Endothelial cell of umbilical vein (primary cell): ENCODE measurements at regions not wholly inside any gene's neighbourhood (a gene's known extent, or its start where the extent isn't known, plus 50 kb on each side); places are given as distances from the start of the nearest gene placed in this dataset.

Source experiments
- BruUV-seq: library from RNA; stranded (reverse); fragments of 400-500 nt; replicated peaks from 2 replicates; lab custom pipeline; 2021; lab: Mats Ljungman, UMichigan
- CTCF ChIA-PET: fragments of 300-600, 350-600 bp; sonication (Branson Sonifier 250); formaldehyde crosslinking; loops from one replicate; lab custom pipeline; 2021; ENCODE audit warnings: antibody characterized with exemption, inconsistent platforms; lab: Charles Lee
- POLR2A ChIA-PET: fragments of 300-600, 350-600 bp; sonication (Branson Sonifier 250); formaldehyde crosslinking; loops from one replicate; lab custom pipeline; 2021; ENCODE audit warnings: antibody characterized with exemption, inconsistent platforms; lab: Charles Lee
- DNase-seq: peaks from one replicate; pipeline ENCODE4 v3.0.0-alpha.2; 2011; ENCODE audit warnings: low read depth, low spot score
- FAIRE-seq: peaks from 2 replicates; lab custom pipeline; 2011; peaks lifted over from hg19 to GRCh38; lab: Jason Lieb, UNC
- H2AFZ ChIP-seq: 2 replicates; pipeline ENCODE4 v1.6.0; 2012; ENCODE audit warnings: low read depth, low read length, control low read depth, inconsistent platforms
- H3K27ac ChIP-seq: 2 replicates; pipeline ENCODE4 v1.5.1; 2011; ENCODE audit warnings: low read depth, mild to moderate bottlenecking, control low read depth, low read length, moderate library complexity; ENCODE audit not compliant: insufficient read depth
- H3K27me3 ChIP-seq, 2 experiments: 2 replicates each; pipeline versions ENCODE4 v1.6.0 to v1.6.1; 2011; ENCODE audit warnings: low read length in 2 of 2, mixed read lengths in 1 of 2; ENCODE audit not compliant: control insufficient read depth in 2 of 2, insufficient read depth in 2 of 2
- H3K36me3 ChIP-seq, 2 experiments: 2 replicates in 1 of 2; 3 replicates in 1 of 2; pipeline ENCODE4 v1.5.1; 2011; ENCODE audit warnings: low read length in 2 of 2, mild to moderate bottlenecking in 1 of 2, moderate library complexity in 1 of 2; ENCODE audit not compliant: control insufficient read depth in 2 of 2, insufficient read depth in 2 of 2; ENCODE audit errors: extremely low read depth in 1 of 2
- H3K4me1 ChIP-seq: 3 replicates; pipeline ENCODE4 v1.5.1; 2011; ENCODE audit warnings: mild to moderate bottlenecking, low read length; ENCODE audit not compliant: control insufficient read depth, insufficient read depth; ENCODE audit errors: extremely low read depth
- H3K4me2 ChIP-seq: 2 replicates; pipeline ENCODE4 v1.6.1; 2011; ENCODE audit warnings: low read length, control low read depth, mixed read lengths; ENCODE audit not compliant: insufficient read depth
- H3K4me3 ChIP-seq, 3 experiments: fragments of 200-600 bp in 1 of 3; sonication (generic), shearing (Covaris generic) in 1 of 3; replicated peaks in 1 of 3; 2 replicates each; pipeline ENCODE4 v1.5.1; 2011 to 2016; ENCODE audit warnings: control low read depth in 3 of 3, low read length in 3 of 3, mild to moderate bottlenecking in 2 of 3, inconsistent platforms in 1 of 3, low read depth in 1 of 3, moderate library complexity in 1 of 3; ENCODE audit not compliant: insufficient read depth in 1 of 3
- H3K79me2 ChIP-seq: 2 replicates; pipeline ENCODE4 v1.6.0; 2012; ENCODE audit warnings: low read length, inconsistent platforms; ENCODE audit not compliant: control insufficient read depth, insufficient read depth
- H3K9ac ChIP-seq: replicated peaks from 2 replicates; pipeline ENCODE3; 2011; ENCODE audit warnings: low read length, control low read depth; ENCODE audit not compliant: insufficient read depth; ENCODE audit errors: extremely low read depth
- H3K9me1 ChIP-seq: replicated peaks from 3 replicates; pipeline ENCODE4 v1.6.0; 2011; ENCODE audit warnings: mild to moderate bottlenecking, low read length; ENCODE audit not compliant: control insufficient read depth, insufficient read depth; ENCODE audit errors: extremely low read depth
- H3K9me3 ChIP-seq: replicated peaks from 2 replicates; pipeline ENCODE4 v1.5.1; 2012; ENCODE audit warnings: low read length, inconsistent platforms; ENCODE audit not compliant: control insufficient read depth, insufficient read depth
- H4K20me1 ChIP-seq: replicated peaks from 2 replicates; pipeline ENCODE3; 2011; ENCODE audit warnings: mild to moderate bottlenecking, low read length; ENCODE audit not compliant: control insufficient read depth, insufficient read depth; ENCODE audit errors: extremely low read depth
- EZH2 ChIP-seq: IDR thresholded peaks from 2 replicates; pipeline ENCODE4 v1.6.1; 2012; ENCODE audit warnings: borderline replicate concordance, low read depth, mild to moderate bottlenecking, moderate library complexity, low read length, inconsistent platforms; ENCODE audit not compliant: severe bottlenecking
- FOS ChIP-seq: IDR thresholded peaks from 2 replicates; pipeline ENCODE4 v1.6.1; 2011; ENCODE audit warnings: mild to moderate bottlenecking, low read length, moderate library complexity, borderline replicate concordance; ENCODE audit not compliant: insufficient read depth
- GATA2 ChIP-seq: IDR thresholded peaks from 2 replicates; pipeline ENCODE4 v1.7.0; 2011; ENCODE audit warnings: low read depth, mild to moderate bottlenecking, moderate library complexity, mixed read lengths, low read length; ENCODE audit not compliant: insufficient read length, insufficient read depth
- JUN ChIP-seq: IDR thresholded peaks from 2 replicates; pipeline ENCODE4 v1.6.1; 2011; ENCODE audit warnings: borderline replicate concordance, low read depth; ENCODE audit not compliant: insufficient read length, insufficient read depth
- MAX ChIP-seq: IDR thresholded peaks from 2 replicates; pipeline ENCODE4 v1.6.1; 2011; ENCODE audit not compliant: insufficient read depth, insufficient read length
- MYC ChIP-seq: IDR thresholded peaks from one replicate; pipeline ENCODE4 v1.6.1; 2011; ENCODE audit warnings: mild to moderate bottlenecking, low read depth, low read length
- POLR2A ChIP-seq: IDR thresholded peaks from 2 replicates; pipeline ENCODE4 v1.6.1; 2012; ENCODE audit warnings: low read depth, mild to moderate bottlenecking, control low read depth, low read length
- POLR2AphosphoS5 ChIP-seq: IDR thresholded peaks from 2 replicates; pipeline ENCODE4 v1.6.1; 2012; ENCODE audit warnings: low read depth, mild to moderate bottlenecking, control low read depth, low read length, moderate library complexity; ENCODE audit not compliant: insufficient read depth
- dilution Hi-C: fragments of 300-500 bp; cut with MboI; formaldehyde crosslinking; loops from one replicate; pipeline ENCODE4 v1.15.0; 2019; ENCODE audit warnings: low sequenced_read_pairs; ENCODE audit not compliant: extremely low pct_ligation_motif_present
- intact Hi-C: fragments of 100-400 bp; cut with micrococcal nuclease; formaldehyde crosslinking; loops from one replicate; pipeline ENCODE4 v1.10.0; 2022
- TF ChIP-seq, protein P1 (sequence below), 2 donors: IDR thresholded peaks; 1 replicate in 1 of 2; 2 replicates in 1 of 2; pipeline ENCODE4 v1.5.1; 2011; ENCODE audit warnings: low read length in 2 of 2, mild to moderate bottlenecking in 2 of 2, moderate library complexity in 2 of 2, control low read depth in 1 of 2, inconsistent platforms in 1 of 2, low read depth in 1 of 2; ENCODE audit not compliant: insufficient read depth in 1 of 2; ENCODE audit errors: extremely low read depth in 1 of 2

GRCh38 chr11:134760957-134761356, 348.9 kb upstream of the B3GAT1 start:
- no peaks in the 10 kb centered on the region for H3K79me2 ChIP-seq
- H3K9ac ChIP-seq, result no peak overlapping the region
- H3K27ac ChIP-seq, result no peak overlapping the region
- H3K27me3 ChIP-seq, result no peaks in the 10 kb centered on the region
- no peaks in the 10 kb centered on the region for H4K20me1 ChIP-seq
- no peak for DNase-seq
- BruUV-seq, result no TSS peak
- dilution Hi-C loops, result no loop called here
- no peak overlapping the region for H3K4me3 ChIP-seq
- no peak overlapping the region for H3K4me2 ChIP-seq
- intact Hi-C loops, result no loop called here
- ChIA-PET POLR2A (no interaction called here), CTCF (no interaction called here)
- no peak for TF ChIP-seq GATA2
- no peak for TF ChIP-seq FOS
- TF ChIP-seq POLR2A, result no peak
- TF ChIP-seq MAX, result no peak
- no peak for TF ChIP-seq EZH2
- no peak for TF ChIP-seq MYC
- no peak for TF ChIP-seq JUN
- no peak for TF ChIP-seq POLR2AphosphoS5
- TF ChIP-seq, protein P1, sequence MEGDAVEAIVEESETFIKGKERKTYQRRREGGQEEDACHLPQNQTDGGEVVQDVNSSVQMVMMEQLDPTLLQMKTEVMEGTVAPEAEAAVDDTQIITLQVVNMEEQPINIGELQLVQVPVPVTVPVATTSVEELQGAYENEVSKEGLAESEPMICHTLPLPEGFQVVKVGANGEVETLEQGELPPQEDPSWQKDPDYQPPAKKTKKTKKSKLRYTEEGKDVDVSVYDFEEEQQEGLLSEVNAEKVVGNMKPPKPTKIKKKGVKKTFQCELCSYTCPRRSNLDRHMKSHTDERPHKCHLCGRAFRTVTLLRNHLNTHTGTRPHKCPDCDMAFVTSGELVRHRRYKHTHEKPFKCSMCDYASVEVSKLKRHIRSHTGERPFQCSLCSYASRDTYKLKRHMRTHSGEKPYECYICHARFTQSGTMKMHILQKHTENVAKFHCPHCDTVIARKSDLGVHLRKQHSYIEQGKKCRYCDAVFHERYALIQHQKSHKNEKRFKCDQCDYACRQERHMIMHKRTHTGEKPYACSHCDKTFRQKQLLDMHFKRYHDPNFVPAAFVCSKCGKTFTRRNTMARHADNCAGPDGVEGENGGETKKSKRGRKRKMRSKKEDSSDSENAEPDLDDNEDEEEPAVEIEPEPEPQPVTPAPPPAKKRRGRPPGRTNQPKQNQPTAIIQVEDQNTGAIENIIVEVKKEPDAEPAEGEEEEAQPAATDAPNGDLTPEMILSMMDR (IDR thresholded peaks at IDR 0.05; ENCODE audit: extremely low read depth in 1 of 2, insufficient read depth in 1 of 2, low read depth in 1 of 2, low read length in 2 of 2), result no peak
- H2AFZ ChIP-seq, result no peak overlapping the region
- H3K9me3 ChIP-seq, result no peaks in the 10 kb centered on the region
- H3K36me3 ChIP-seq, result no peaks in the 10 kb centered on the region
- no peak for FAIRE-seq
- H3K9me1 ChIP-seq, result no peaks in the 10 kb centered on the region
- H3K4me1 ChIP-seq, result no peaks in the 10 kb centered on the region
